Activated CD4-positive, alpha-beta memory T cell treated with anti-CD3 and anti-CD28 coated beads for 36 hours (primary cell): ENCODE measurements at regions not wholly inside any gene's neighbourhood (a gene's known extent, or its start where the extent isn't known, plus 50 kb on each side); places are given as distances from the start of the nearest gene placed in this dataset.

Experiments
- CTCF ChIA-PET: fragments of 350-600 bp; sonication (Branson Sonifier 250); formaldehyde crosslinking; loops from one replicate; lab custom pipeline; 2021; ENCODE audit warnings: antibody characterized with exemption, inconsistent platforms; lab: Charles Lee
- POLR2A ChIA-PET: fragments of 350-600 bp; sonication (Branson Sonifier 250); formaldehyde crosslinking; loops from one replicate; lab custom pipeline; 2021; ENCODE audit warnings: antibody characterized with exemption; lab: Charles Lee
- DNase-seq: peaks from one replicate; pipeline ENCODE4 v3.0.0-alpha.2; 2020
- H3K27ac Mint-ChIP-seq: one replicate; pipeline ENCODE4 v1.8.0; 2021; ENCODE audit warnings: mixed read lengths
- H3K27me3 Mint-ChIP-seq: one replicate; pipeline ENCODE4 v1.8.0; 2021; ENCODE audit warnings: mixed read lengths
- H3K36me3 Mint-ChIP-seq: one replicate; pipeline ENCODE4 v1.8.0; 2021; ENCODE audit warnings: mixed read lengths
- H3K4me1 Mint-ChIP-seq: one replicate; pipeline ENCODE4 v1.8.0; 2021; ENCODE audit warnings: low read depth, mixed read lengths
- H3K4me3 Mint-ChIP-seq: one replicate; pipeline ENCODE4 v1.8.0; 2021; ENCODE audit warnings: mild to moderate bottlenecking, mixed read lengths
- H3K9me3 Mint-ChIP-seq: one replicate; pipeline ENCODE4 v1.8.0; 2021; ENCODE audit warnings: mixed read lengths
- intact Hi-C: fragments of 100-400 bp; cut with micrococcal nuclease; formaldehyde crosslinking; loops from one replicate; pipeline ENCODE4 v1.15.1; 2023

- Mint-ChIP-seq H3K36me3 (peaks cover 2% of the 10 kb centered on the region), H3K4me1 (no peaks in the 10 kb centered on the region), H3K4me3 (no peak overlapping the region), H3K27ac (no peak overlapping the region), H3K27me3 (no peaks in the 10 kb centered on the region), H3K9me3 (peaks cover 2% of the 10 kb centered on the region)
- CTCF ChIA-PET: no interaction called here
- POLR2A ChIA-PET: no interaction called here
- DNase-seq: no peak
- intact Hi-C loops: no loop called here
These were observed 141.8 kb downstream of the KATNIP start for GRCh38 chr16:27691721-27692120.

GRCh38 chr16:27692576-27692975 is 142.6 kb downstream of the KATNIP start:
- intact Hi-C loops: no loop called here
- POLR2A ChIA-PET: no interaction called here
- Mint-ChIP-seq H3K36me3 (peaks cover 2% of the 10 kb centered on the region), H3K4me1 (no peaks in the 10 kb centered on the region), H3K27ac (no peak overlapping the region), H3K9me3 (peaks cover 2% of the 10 kb centered on the region), H3K27me3 (no peaks in the 10 kb centered on the region), H3K4me3 (no peak overlapping the region)
- CTCF ChIA-PET: interaction anchor here (0.7 kb wide), 1 partner anchor 379 kb away, joined by 3 read pairs; no protein-coding TSS in a partner anchor
- DNase-seq: no peak

- H3K27ac Mint-ChIP-seq: no peak overlapping the region
- peaks cover 2% of the 10 kb centered on the region for H3K9me3 Mint-ChIP-seq
- ChIA-PET POLR2A (no interaction called here), CTCF (no interaction called here)
- no peak overlapping the region for H3K4me3 Mint-ChIP-seq
- intact Hi-C loops: no loop called here
- peaks cover 10% of the 10 kb centered on the region for H3K36me3 Mint-ChIP-seq
- DNase-seq: no peak
- no peaks in the 10 kb centered on the region for H3K27me3 Mint-ChIP-seq
- H3K4me1 Mint-ChIP-seq: no peaks in the 10 kb centered on the region
These were observed 145.2 kb downstream of the KATNIP start for GRCh38 chr16:27695161-27695560.

GRCh38 chr16:27698266-27698665 is 148.3 kb downstream of the KATNIP start:
- Mint-ChIP-seq H3K4me3 (no peak overlapping the region), H3K36me3 (peaks cover 11% of the 10 kb centered on the region), H3K4me1 (no peaks in the 10 kb centered on the region), H3K9me3 (peaks cover 2% of the 10 kb centered on the region), H3K27me3 (no peaks in the 10 kb centered on the region), H3K27ac (no peak overlapping the region)
- ChIA-PET CTCF (no interaction called here), POLR2A (no interaction called here)
- DNase-seq: no peak
- intact Hi-C loops: no loop called here

GRCh38 chr16:27698746-27699145 is 148.8 kb downstream of the KATNIP start:
- no peak overlapping the region for H3K27ac Mint-ChIP-seq
- H3K27me3 Mint-ChIP-seq: no peaks in the 10 kb centered on the region
- ChIA-PET CTCF (no interaction called here), POLR2A (no interaction called here)
- intact Hi-C loops: no loop called here
- DNase-seq: no peak
- H3K4me1 Mint-ChIP-seq: no peaks in the 10 kb centered on the region
- no peak overlapping the region for H3K4me3 Mint-ChIP-seq
- peaks cover 13% of the 10 kb centered on the region for H3K36me3 Mint-ChIP-seq
- H3K9me3 Mint-ChIP-seq: peaks cover 2% of the 10 kb centered on the region

GRCh38 chr16:27699540-27699939 is 149.6 kb downstream of the KATNIP start:
- Mint-ChIP-seq H3K27ac (no peak overlapping the region), H3K36me3 (peaks cover 18% of the 10 kb centered on the region), H3K4me1 (no peaks in the 10 kb centered on the region), H3K27me3 (no peaks in the 10 kb centered on the region), H3K4me3 (no peak overlapping the region), H3K9me3 (peaks cover 2% of the 10 kb centered on the region)
- ChIA-PET CTCF (no interaction called here), POLR2A (no interaction called here)
- no peak for DNase-seq
- intact Hi-C loops: no loop called here

GRCh38 chr16:27700304-27700995 is 150.5 kb downstream of the KATNIP start:
- H3K4me1 Mint-ChIP-seq: no peaks in the 10 kb centered on the region
- ChIA-PET CTCF (interaction anchor here (0.6 kb wide), 1 partner anchor 259 kb away, joined by 3 read pairs; no protein-coding TSS in a partner anchor), POLR2A (no interaction called here)
- intact Hi-C loops: no loop called here
- no peak overlapping the region for H3K27ac Mint-ChIP-seq
- H3K27me3 Mint-ChIP-seq: no peaks in the 10 kb centered on the region
- peaks cover 2% of the 10 kb centered on the region for H3K9me3 Mint-ChIP-seq
- no peak for DNase-seq
- no peak overlapping the region for H3K4me3 Mint-ChIP-seq
- H3K36me3 Mint-ChIP-seq: peaks cover 20% of the 10 kb centered on the region

GRCh38 chr16:27701381-27701780 is 151.4 kb downstream of the KATNIP start:
- intact Hi-C loops: no loop called here
- Mint-ChIP-seq H3K36me3 (peaks cover 18% of the 10 kb centered on the region), H3K4me1 (no peaks in the 10 kb centered on the region), H3K27me3 (no peaks in the 10 kb centered on the region), H3K4me3 (no peak overlapping the region), H3K9me3 (peaks cover 1% of the 10 kb centered on the region), H3K27ac (no peak overlapping the region)
- CTCF ChIA-PET: no interaction called here
- DNase-seq: no peak
- POLR2A ChIA-PET: no interaction called here

- CTCF ChIA-PET: no interaction called here
- no peak overlapping the region for H3K4me3 Mint-ChIP-seq
- no peak for DNase-seq
- intact Hi-C loops: no loop called here
- POLR2A ChIA-PET: no interaction called here
- H3K27ac Mint-ChIP-seq: no peak overlapping the region
- peaks cover 17% of the 10 kb centered on the region for H3K36me3 Mint-ChIP-seq
- no peaks in the 10 kb centered on the region for H3K4me1 Mint-ChIP-seq
- no peaks in the 10 kb centered on the region for H3K9me3 Mint-ChIP-seq
- H3K27me3 Mint-ChIP-seq: no peaks in the 10 kb centered on the region
These were observed 153.2 kb downstream of the KATNIP start for GRCh38 chr16:27703121-27703520.

GRCh38 chr16:27703545-27703944 is 153.6 kb downstream of the KATNIP start:
- Mint-ChIP-seq H3K27ac (no peak overlapping the region), H3K4me3 (no peak overlapping the region), H3K36me3 (peaks cover 20% of the 10 kb centered on the region), H3K27me3 (no peaks in the 10 kb centered on the region), H3K4me1 (no peaks in the 10 kb centered on the region), H3K9me3 (no peaks in the 10 kb centered on the region)
- ChIA-PET CTCF (no interaction called here), POLR2A (no interaction called here)
- intact Hi-C loops: no loop called here
- no peak for DNase-seq

- POLR2A ChIA-PET: no interaction called here
These were observed 154.3 kb downstream of the KATNIP start for GRCh38 chr16:27704252-27704651.

GRCh38 chr16:27706156-27706865 is 156.4 kb downstream of the KATNIP start:
- Mint-ChIP-seq H3K36me3 (peaks cover 17% of the 10 kb centered on the region), H3K4me3 (no peak overlapping the region), H3K9me3 (no peaks in the 10 kb centered on the region), H3K27ac (no peak overlapping the region), H3K27me3 (no peaks in the 10 kb centered on the region), H3K4me1 (no peaks in the 10 kb centered on the region)
- ChIA-PET POLR2A (no interaction called here), CTCF (no interaction called here)
- DNase-seq: no peak
- intact Hi-C loops: no loop called here

More at GRCh38 chr16:27704252-27704651, 154.3 kb downstream of the KATNIP start:
- H3K27ac Mint-ChIP-seq: no peak overlapping the region
- DNase-seq: no peak
- H3K4me3 Mint-ChIP-seq: no peak overlapping the region
- no peaks in the 10 kb centered on the region for H3K9me3 Mint-ChIP-seq
- CTCF ChIA-PET: no interaction called here
- H3K4me1 Mint-ChIP-seq: no peaks in the 10 kb centered on the region
- peaks cover 20% of the 10 kb centered on the region for H3K36me3 Mint-ChIP-seq
- intact Hi-C loops: no loop called here
- no peaks in the 10 kb centered on the region for H3K27me3 Mint-ChIP-seq
